ENCODE measurements at regions not wholly inside any gene's neighbourhood (a gene's known extent, or its start where the extent isn't known, plus 50 kb on each side); places are given as distances from the start of the nearest gene placed in this dataset.

- BruUV-seq (replicated peaks) = no TSS peak
- no peak overlapping the region for H3K27ac ChIP-seq (ENCODE audit: extremely low read depth, low read depth, low read length)
Measured at GRCh38 chr6:95837890-95838289, 177.9 kb upstream of the FUT9 start.

More at GRCh38 chr6:95837890-95838289, 177.9 kb upstream of the FUT9 start:
- TF ChIP-seq SMC3 (conservative IDR thresholded peaks at IDR 0.05; ENCODE audit: insufficient read depth, low read depth, low read length) (no peak), DMBX1 (CRISPR knock-in tag; IDR thresholded peaks at IDR 0.05; ENCODE audit: borderline replicate concordance) (no peak), EGR1 (conservative IDR thresholded peaks at IDR 0.05) (no peak), ZNF518B (CRISPR knock-in tag; IDR thresholded peaks at IDR 0.05) (no peak), ZNF174 (CRISPR knock-in tag; IDR thresholded peaks at IDR 0.05) (no peak), ZNF589 (CRISPR knock-in tag; IDR thresholded peaks at IDR 0.05; ENCODE audit: low read depth) (no peak), HNRNPL (IDR thresholded peaks at IDR 0.05; ENCODE audit: low read depth, low read length) (no peak), ESRRA (IDR thresholded peaks at IDR 0.05; ENCODE audit: borderline replicate concordance, low read depth) (no peak), CC2D1A (IDR thresholded peaks at IDR 0.05) (no peak), KDM1A (IDR thresholded peaks at IDR 0.05) (no peak), NR2C2 (CRISPR knock-in tag; IDR thresholded peaks at IDR 0.05) (no peak), NR2C2 (tag; IDR thresholded peaks at IDR 0.05) (no peak), TRIM25 (IDR thresholded peaks at IDR 0.05; ENCODE audit: borderline replicate concordance) (no peak), ZNF785 (CRISPR knock-in tag; IDR thresholded peaks at IDR 0.05) (no peak), SAFB (IDR thresholded peaks at IDR 0.05; ENCODE audit: borderline replicate concordance, low read depth, low read length) (no peak)
- TF ChIP-seq, protein P1, sequence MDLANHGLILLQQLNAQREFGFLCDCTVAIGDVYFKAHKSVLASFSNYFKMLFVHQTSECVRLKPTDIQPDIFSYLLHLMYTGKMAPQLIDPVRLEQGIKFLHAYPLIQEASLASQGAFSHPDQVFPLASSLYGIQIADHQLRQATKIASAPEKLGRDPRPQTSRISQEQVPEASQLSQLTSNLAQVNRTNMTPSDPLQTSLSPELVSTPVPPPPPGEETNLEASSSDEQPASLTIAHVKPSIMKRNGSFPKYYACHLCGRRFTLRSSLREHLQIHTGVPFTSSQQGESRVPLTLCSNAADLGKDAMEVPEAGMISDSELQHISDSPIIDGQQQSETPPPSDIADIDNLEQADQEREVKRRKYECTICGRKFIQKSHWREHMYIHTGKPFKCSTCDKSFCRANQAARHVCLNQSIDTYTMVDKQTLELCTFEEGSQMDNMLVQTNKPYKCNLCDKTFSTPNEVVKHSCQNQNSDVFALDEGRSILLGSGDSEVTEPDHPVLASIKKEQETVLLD (IDR thresholded peaks at IDR 0.05) = no peak
- DNase-seq (ENCODE audit: extremely low read depth in 1 of 4, low spot score in 3 of 4) (no peak), ATAC-seq (no peak), FAIRE-seq (no peak)
- Histone ChIP-seq H3K27me3 (ENCODE audit: control insufficient read depth in 2 of 2, insufficient read depth in 2 of 2, low read length in 2 of 2) (no peaks in the 10 kb centered on the region), H3K79me2 (ENCODE audit: control insufficient read depth, insufficient read depth, low read length) (no peaks in the 10 kb centered on the region), H3K9me1 (ENCODE audit: control insufficient read depth, insufficient read depth, low read length) (no peaks in the 10 kb centered on the region), H3K9me3 (replicated peaks; ENCODE audit: control insufficient read depth, insufficient read depth, low read depth, low read length) (no peaks in the 10 kb centered on the region; the same call in 1 of the 2 replicates), H3K4me1 (replicated peaks in 1 of 2; ENCODE audit: control insufficient read depth in 2 of 2, insufficient read depth in 2 of 2, low read length in 2 of 2) (no peaks in the 10 kb centered on the region), H3K4me2 (ENCODE audit: insufficient read depth, low read length) (no peak overlapping the region), H4K20me1 (replicated peaks; ENCODE audit: control insufficient read depth, insufficient read depth, low read length) (no peaks in the 10 kb centered on the region), H3K36me3 (ENCODE audit: control insufficient read depth, insufficient read depth, low read length) (no peaks in the 10 kb centered on the region), H3K4me3 (no peak overlapping the region), H2AFZ (ENCODE audit: low read depth, low read length) (no peak overlapping the region), H3K9ac (ENCODE audit: insufficient read depth in 1 of 2, low read depth in 2 of 2, low read length in 2 of 2) (no peak overlapping the region)
- in situ Hi-C loops (cut with MboI) (no loop called here), intact Hi-C loops (cut with micrococcal nuclease) (no loop called here)
- CTCF ChIA-PET (ENCODE audit: low intra/inter-chr PET ratio) = no interaction called here
- POLR2A ChIA-PET = no interaction called here
